Chondrocyte (in vitro differentiated cells): ENCODE measurements at regions not wholly inside any gene's neighbourhood (a gene's known extent, or its start where the extent isn't known, plus 50 kb on each side); places are given as distances from the start of the nearest gene placed in this dataset.

Experiments
- DNase-seq: peaks from one replicate; pipeline ENCODE4 v3.0.0; 2021; ENCODE audit warnings: mixed read lengths, low spot score
- H3K27ac Mint-ChIP-seq: one replicate; pipeline ENCODE4 v1.8.0; 2021; ENCODE audit warnings: mild to moderate bottlenecking, moderate library complexity, mixed read lengths; ENCODE audit not compliant: unreplicated experiment
- H3K27me3 Mint-ChIP-seq: 2 replicates; pipeline ENCODE4 v1.8.0; 2021; ENCODE audit warnings: low read depth, mixed read lengths
- H3K36me3 Mint-ChIP-seq: 2 replicates; pipeline ENCODE4 v1.8.0; 2021; ENCODE audit warnings: low read depth, mixed read lengths
- H3K4me1 Mint-ChIP-seq: 2 replicates; pipeline ENCODE4 v1.8.0; 2021; ENCODE audit warnings: low read depth, mild to moderate bottlenecking, mixed read lengths
- H3K4me3 Mint-ChIP-seq: one replicate; pipeline ENCODE4 v1.8.0; 2021; ENCODE audit warnings: mild to moderate bottlenecking, moderate library complexity, mixed read lengths; ENCODE audit not compliant: unreplicated experiment
- H3K9me3 Mint-ChIP-seq: 2 replicates; pipeline ENCODE4 v1.8.0; 2021; ENCODE audit warnings: low read depth, mixed read lengths
- TF ChIP-seq, protein P1 (sequence below): fragments of 200-600 bp; sonication (generic); IDR thresholded peaks from 2 replicates; pipeline ENCODE4 v1.5.0; 2021; ENCODE audit warnings: antibody characterized with exemption, mild to moderate bottlenecking, moderate library complexity

GRCh38 chr1:17912491-17912890 lies 157.4 kb downstream of the ACTL8 start:
- TF ChIP-seq, protein P1, sequence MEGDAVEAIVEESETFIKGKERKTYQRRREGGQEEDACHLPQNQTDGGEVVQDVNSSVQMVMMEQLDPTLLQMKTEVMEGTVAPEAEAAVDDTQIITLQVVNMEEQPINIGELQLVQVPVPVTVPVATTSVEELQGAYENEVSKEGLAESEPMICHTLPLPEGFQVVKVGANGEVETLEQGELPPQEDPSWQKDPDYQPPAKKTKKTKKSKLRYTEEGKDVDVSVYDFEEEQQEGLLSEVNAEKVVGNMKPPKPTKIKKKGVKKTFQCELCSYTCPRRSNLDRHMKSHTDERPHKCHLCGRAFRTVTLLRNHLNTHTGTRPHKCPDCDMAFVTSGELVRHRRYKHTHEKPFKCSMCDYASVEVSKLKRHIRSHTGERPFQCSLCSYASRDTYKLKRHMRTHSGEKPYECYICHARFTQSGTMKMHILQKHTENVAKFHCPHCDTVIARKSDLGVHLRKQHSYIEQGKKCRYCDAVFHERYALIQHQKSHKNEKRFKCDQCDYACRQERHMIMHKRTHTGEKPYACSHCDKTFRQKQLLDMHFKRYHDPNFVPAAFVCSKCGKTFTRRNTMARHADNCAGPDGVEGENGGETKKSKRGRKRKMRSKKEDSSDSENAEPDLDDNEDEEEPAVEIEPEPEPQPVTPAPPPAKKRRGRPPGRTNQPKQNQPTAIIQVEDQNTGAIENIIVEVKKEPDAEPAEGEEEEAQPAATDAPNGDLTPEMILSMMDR = no peak
- peak; percentile 59 for DNase-seq
- H3K9me3 Mint-ChIP-seq = no peaks in the 10 kb centered on the region
- H3K36me3 Mint-ChIP-seq = no peaks in the 10 kb centered on the region
- no peaks in the 10 kb centered on the region for H3K4me1 Mint-ChIP-seq
- H3K27me3 Mint-ChIP-seq = peaks cover 57% of the 10 kb centered on the region
- H3K27ac Mint-ChIP-seq = no peak overlapping the region
- no peak overlapping the region for H3K4me3 Mint-ChIP-seq

- DNase-seq = peak; percentile 54
- TF ChIP-seq, protein P1 = no peak
- H3K27ac Mint-ChIP-seq = no peak overlapping the region
- H3K9me3 Mint-ChIP-seq = no peaks in the 10 kb centered on the region
- no peak overlapping the region for H3K4me3 Mint-ChIP-seq
- H3K27me3 Mint-ChIP-seq = peaks cover 53% of the 10 kb centered on the region
- no peaks in the 10 kb centered on the region for H3K4me1 Mint-ChIP-seq
- H3K36me3 Mint-ChIP-seq = no peaks in the 10 kb centered on the region
These were observed 158.4 kb downstream of the ACTL8 start for GRCh38 chr1:17913326-17914115.

GRCh38 chr1:17914131-17914530 lies 159.0 kb downstream of the ACTL8 start:
- Mint-ChIP-seq H3K9me3 (no peaks in the 10 kb centered on the region), H3K27me3 (peaks cover 50% of the 10 kb centered on the region), H3K4me1 (no peaks in the 10 kb centered on the region), H3K27ac (no peak overlapping the region), H3K4me3 (no peak overlapping the region), H3K36me3 (no peaks in the 10 kb centered on the region)
- TF ChIP-seq, protein P1 = no peak
- DNase-seq = peak; percentile 19

GRCh38 chr1:17914987-17915386 lies 159.9 kb downstream of the ACTL8 start:
- no peaks in the 10 kb centered on the region for H3K9me3 Mint-ChIP-seq
- H3K27ac Mint-ChIP-seq = no peak overlapping the region
- peaks cover 48% of the 10 kb centered on the region for H3K27me3 Mint-ChIP-seq

GRCh38 chr1:17915511-17916197 lies 160.5 kb downstream of the ACTL8 start:
- Mint-ChIP-seq H3K27me3 (peaks cover 43% of the 10 kb centered on the region), H3K4me3 (no peak overlapping the region), H3K9me3 (no peaks in the 10 kb centered on the region), H3K36me3 (no peaks in the 10 kb centered on the region), H3K4me1 (no peaks in the 10 kb centered on the region), H3K27ac (no peak overlapping the region)
- no peak for DNase-seq
- TF ChIP-seq, protein P1 = no peak

More at GRCh38 chr1:17914987-17915386, 159.9 kb downstream of the ACTL8 start:
- Mint-ChIP-seq H3K36me3 (no peaks in the 10 kb centered on the region), H3K4me1 (no peaks in the 10 kb centered on the region), H3K4me3 (no peak overlapping the region)
- DNase-seq = no peak
- TF ChIP-seq, protein P1 = no peak
